SKM-1 (cell line): ENCODE measurements at regions not wholly inside any gene's neighbourhood (a gene's known extent, or its start where the extent isn't known, plus 50 kb on each side); places are given as distances from the start of the nearest gene placed in this dataset.
"Not testable (repeated sequence)": the region's sequence is repeated elsewhere in the genome, so short reads cannot be mapped to it uniquely, and the experiment has no call there.

Source experiments
- DNase-seq: peaks from one replicate; lab custom pipeline; 2025; ENCODE audit not compliant: unreplicated experiment; lab: John Stamatoyannopoulos, UW

DNA sequence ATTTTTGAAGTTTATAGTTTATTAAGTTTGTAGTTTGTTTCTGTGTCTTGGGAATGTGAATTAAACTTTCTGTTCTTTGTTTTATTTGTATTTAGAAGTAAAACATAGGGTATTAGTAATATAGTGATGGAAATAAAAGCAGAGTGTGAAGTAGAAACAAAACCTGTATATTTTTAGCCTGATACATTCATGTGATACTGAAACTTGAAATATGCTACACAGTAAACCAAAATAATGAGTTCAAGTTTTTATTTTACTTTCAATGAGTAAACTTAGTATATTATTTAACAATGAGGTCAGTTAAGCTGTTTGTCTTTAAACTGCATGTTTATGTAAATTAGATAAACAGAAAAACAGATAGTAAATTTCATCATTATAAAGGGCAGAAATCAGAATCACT, 1592.6 kb downstream of the GRIK2 start:
- DNase-seq = no peak

DNA sequence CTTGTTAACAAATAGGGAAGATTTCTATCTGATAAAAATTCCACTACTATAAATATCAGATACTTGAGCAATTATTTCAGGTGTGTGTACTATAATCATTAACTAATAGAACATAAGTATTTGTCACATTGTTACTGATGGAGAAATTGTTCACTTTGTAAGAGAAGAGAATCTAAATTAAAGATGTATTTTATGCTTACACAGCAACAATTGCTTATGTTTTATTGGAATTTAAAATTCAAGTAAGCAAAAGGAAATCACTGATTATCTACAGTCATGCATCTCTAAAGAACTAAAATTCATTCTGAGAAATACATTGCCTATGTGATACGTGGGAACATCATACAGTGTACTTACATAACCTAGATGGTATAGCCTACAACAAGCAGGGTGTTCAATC, 1590.8 kb downstream of the GRIK2 start:
- DNase-seq = no peak

DNA sequence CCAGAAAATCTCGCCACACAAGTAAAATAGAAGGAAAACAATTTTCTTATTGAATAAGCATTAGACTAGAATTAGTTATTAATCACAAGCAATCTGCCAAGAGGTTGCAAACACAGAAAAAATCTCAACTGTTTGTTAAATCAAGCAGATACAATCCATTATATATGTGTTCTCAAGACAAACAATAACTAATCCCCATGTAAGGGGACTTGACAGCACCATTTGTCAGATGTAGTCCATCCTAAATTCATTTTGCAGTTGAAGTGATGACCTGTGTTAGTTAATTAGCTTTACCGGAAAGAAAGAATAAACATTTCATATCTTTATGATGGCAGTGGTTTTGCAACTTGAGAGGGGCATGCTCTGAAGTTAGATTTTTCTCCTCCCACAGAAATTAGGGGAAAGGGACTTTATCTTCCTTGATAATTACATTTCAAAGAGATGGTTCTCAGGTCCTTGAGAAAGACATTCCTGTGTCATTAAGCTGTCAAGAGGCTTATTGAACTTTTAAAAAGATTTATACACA, 1588.0 kb downstream of the GRIK2 start:
- DNase-seq = no peak

DNA sequence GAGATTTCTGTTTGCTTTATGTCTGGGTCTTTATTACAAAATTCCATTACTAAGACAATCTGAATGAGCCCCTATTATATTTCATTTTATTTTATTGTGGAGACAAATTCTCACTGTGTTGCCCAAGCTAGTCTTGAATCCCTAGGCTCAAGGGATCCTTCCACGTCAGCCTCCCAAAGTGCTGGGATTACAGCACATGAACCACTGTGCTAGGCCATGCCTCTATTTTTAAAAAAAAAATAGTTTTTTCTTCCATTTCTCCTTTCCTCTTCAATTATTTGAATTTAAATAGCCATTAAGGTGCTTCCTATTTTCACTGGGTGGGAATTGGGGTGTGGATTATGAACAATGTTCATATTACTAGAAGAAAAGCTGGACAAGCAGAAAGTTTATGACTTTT, 1587.4 kb downstream of the GRIK2 start:
- DNase-seq = no peak

DNA sequence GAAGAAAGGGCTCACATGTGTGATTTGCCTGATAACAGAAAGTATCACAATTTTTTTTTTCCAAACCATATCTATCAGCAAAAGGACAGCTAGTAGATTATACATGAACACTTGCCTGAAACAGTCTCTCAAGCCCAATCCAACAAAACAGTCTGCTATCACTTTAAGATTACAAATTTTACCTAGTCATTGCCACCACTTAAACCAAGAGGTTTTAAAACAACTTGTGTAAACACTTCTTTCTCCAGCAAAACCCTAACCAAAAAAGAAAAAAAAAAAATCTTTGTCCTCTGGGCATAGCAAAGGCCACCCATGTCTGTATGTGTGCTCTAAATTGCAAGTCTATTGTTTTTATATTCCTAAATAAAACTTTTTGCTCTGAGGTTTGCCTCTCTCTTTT, 1568.4 kb downstream of the GRIK2 start:
- no peak for DNase-seq

DNA sequence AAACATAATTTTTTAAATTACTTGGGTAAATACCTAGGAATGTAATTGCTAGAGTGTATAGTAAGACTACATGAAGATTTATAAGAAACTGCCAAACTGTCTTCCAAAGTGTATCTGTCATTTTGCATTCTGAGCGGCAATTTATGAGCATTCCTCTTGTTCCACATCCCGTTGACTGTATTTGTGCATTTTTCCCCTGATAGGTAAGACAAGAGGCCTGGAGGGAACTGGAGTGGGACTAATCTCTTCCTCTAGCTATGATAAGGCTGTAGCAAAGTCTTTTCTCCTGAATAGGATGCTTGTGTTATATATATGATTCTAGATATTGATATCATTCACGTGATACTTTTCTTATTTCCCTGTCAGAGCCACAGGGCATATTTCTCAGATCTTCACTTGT, 1557.5 kb downstream of the GRIK2 start:
- DNase-seq = no peak

DNA sequence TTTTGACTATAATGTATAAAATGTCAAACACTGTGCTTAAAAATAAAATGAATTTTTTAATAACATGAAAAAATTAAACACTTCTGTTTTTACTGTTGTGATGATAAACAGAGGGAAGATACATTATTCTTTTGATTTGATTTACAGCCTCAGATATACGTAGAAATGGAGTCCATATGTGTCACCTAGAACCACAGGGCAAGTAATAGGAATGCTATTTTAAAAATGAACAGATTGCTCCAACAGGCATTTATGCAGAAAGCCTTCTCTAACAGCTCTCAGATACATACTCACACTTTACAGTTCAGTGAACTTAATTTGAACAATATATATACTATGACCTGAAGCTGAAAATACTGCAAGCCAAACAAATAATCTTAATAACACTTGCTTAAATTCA, 1551.0 kb downstream of the GRIK2 start:
- DNase-seq = no peak

DNA sequence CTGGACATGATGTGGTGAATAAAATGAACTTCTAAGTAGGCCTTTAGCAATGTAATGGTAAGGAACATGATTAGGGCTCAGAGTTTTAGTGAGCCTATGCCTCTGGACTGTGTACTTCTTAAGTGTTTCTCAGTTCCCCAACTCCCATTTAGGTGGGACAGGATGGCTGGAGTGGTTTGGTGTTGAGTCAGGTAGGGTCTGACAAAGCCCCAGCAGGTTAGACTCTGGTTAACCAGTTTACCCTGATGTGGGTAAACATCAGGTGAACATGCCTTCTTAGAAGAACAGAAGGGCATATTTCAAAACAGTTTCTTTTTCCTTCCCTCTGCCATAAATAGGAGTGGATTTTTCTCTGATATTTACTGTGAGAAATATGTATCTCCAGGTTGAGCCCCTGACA, 1548.7 kb downstream of the GRIK2 start:
- DNase-seq = no peak

DNA sequence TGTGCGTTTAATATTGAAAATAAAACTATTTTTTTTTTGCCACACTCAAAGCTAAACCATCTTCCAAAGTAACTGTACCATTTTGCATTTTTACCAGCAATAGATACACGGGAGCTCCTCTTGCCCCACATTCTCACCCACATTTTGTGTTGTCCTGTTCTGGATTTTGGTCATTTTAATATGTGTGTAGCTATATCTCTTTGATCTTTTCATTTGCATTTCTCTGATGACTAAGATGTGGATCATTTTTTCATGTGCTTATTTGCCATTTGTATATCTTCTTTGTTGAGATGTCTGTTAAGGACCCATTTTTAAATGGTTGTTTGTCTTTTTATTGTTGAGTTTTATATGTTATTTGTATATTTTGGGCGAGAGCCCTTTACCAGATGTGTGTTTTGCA, 1543.5 kb downstream of the GRIK2 start:
- no peak for DNase-seq

DNA sequence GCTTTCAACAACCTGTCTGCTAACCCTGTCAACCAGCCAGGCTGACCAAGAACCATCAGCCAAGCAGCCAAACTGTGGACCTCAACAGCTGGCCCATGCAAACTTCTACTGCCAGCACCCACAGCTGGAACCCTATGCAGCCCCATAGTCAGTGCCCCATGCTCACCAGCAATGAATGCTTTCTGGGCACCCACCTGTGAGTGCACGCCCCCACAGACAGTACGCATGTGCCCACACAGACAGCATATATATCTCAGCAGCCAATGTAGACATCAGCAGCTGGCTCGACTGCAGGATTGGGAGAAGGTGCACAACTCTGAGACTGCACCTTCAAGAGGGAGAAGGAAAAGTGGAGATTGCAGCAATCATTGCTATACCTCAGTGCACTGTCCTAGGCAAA, 1534.6 kb downstream of the GRIK2 start:
- no peak for DNase-seq

DNA sequence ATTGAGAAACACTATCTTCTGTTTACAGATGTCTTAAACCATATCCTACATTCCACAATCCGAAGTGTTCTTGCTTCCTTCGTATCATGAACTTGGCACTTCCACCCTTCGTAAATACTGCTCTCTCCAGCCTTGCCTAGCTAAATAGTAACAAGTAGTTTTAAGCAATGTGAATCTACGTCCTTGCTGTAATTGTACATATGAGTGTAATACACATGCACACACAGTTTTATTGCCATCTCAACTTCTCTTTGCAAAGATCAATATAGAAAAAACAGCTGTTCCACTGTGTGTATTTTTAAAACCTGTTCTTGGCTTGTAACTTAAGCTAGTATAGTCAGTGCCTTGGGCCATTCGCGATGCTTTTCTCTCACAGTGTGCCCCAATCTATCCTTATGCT, 1524.7 kb downstream of the GRIK2 start:
- DNase-seq = no peak

DNA sequence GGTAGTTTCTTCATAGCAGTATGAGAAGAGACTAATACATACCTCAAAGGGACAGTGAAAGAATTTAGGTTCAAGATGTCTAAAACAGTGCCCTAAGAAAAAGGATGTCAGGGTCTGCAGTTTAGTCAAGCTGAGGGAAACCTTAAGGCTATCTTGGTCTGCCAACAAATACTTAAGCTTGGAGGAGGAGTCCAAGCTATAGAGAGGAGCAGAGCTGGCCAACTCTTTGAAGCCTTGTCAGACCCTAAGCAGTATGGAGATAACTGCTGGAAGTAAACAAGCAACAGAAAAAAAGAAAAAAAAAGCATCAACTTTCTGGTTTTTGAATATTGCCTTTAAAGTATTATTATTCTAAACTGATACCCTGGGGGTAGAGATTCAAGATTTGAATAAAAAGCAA, 1518.1 kb downstream of the GRIK2 start:
- no peak for DNase-seq

DNA sequence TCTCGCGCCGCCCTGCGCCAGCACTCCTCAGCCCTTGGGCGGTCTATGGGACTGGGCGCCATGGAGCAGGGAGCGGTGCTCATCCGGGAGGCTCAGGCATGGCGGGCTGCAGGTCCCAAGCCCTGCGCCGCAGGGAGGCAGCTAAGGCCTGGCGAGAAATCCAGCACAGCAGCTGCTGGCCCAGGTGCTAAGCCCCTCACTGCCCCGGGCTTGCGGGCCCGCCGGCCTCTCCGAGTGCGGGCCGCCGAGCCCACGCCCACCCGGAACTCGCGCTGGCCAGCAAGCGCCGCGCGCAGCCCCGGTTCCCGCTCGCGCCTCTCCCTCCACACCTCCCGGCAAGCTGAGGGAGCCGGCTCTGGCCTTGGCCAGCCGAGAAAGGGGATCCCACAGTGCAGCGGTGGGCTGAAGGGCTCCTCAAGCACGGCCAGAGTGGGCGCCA, 1517.2 kb downstream of the GRIK2 start:
- not testable (repeated sequence) for DNase-seq

DNA sequence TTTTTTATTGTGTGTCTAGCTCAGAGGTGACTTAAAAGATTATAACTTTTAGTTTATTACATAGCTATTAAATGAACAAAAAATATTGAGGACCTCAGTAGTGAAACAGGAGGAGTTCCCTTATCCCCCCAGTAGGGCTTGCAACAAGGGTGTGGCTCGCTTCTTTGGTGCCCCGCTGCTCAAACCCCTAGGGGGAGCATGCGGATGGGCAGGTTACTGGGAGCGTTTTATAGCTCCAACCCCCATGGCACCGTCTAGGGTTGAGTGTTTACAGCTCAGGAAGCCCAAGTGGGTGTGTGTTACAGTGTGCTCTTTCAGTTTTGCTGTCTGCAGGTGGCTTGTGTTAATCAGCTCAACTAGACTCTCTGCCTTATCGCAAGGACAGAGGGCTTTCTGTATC, 1513.7 kb downstream of the GRIK2 start:
- no peak for DNase-seq

DNA sequence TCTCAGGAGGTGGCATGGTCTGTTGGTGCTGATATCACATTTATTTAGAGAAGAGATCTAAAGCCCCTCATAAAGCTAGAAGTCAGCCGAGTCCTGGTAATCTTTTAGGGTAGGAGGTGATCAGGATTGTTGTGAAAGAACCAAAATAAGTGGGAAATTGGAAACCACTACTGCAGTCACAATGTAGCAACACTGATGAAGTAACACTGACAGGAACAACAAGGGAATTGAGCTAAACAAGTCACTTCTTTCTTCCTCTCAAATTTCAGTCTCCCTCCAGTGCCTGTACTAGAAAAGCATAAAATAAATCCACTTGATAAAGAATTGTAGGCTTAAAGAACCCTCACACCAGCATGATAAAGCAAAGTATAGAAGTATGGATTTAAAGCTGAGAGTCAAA, 1509.0 kb downstream of the GRIK2 start:
- peak; percentile 40 for DNase-seq

DNA sequence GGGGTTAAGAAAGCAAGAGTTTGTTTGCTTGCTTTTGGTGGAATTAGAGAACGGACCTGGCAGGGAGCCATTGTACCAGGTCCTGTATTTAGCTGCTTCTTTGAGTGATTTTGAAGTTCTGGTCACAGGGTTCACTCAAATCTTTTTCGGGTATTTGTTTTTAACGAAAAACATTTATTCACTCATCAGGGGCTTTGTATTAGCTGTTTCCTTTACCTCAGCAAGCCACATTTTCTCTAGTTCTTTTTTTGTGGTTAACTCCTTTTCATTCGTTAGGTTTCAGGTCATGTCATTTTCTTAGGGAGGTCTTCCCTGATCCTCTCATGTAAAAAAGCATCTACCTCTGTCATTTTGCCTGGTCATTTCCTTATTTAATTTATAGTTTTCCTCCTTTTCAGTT, 1502.2 kb downstream of the GRIK2 start:
- DNase-seq = no peak

DNA sequence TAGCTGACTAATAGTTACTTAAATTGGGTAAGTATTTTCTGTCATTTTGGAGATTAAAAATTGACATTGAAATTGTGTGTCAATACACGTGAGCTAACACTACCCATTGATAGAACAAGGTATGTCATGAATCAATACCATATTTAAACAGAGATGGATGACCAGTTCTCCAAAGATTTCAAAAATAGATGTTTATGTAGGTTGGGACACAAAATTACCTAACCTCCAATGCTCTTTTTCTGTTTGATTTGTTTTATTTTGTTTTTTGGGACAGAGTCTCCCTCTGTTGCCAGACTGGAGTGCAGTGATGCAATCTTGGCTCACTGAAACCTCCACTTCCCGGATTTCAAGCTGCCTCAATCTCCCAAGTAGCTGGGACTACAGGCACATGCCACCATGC, 1491.7 kb downstream of the GRIK2 start:
- no peak for DNase-seq

DNA sequence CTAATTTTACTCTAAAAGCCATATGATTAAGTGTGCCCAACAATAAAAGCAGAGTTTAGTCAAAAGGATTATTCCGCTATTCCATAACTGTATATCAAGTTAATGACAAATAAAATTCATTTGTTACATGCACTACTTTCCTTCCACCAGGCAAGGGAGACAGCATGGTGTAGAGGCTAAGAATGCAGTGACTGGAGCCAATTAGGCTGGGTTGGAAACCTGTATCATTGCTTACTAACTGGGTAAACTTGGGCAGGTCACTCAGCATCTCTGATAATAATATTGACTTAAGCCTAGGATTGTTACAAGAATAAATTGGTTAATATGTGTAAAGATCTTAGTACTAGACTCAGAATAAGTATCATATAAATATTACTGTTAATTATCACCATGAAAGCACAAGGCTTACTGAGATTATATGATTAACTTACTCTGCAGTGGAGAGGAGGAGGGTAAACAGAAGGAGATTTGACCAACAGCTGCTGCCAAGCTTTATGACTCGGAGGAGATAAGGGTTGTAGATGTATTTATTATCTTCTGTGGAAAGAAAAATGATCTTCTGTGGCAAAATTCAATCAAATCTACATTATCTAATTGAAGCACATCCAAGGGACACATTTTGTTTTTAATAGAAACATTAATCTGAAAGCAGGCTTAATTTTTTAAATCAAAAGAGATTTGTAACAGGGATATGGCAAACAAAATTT, 1459.9 kb downstream of the GRIK2 start:
- DNase-seq = no peak

DNA sequence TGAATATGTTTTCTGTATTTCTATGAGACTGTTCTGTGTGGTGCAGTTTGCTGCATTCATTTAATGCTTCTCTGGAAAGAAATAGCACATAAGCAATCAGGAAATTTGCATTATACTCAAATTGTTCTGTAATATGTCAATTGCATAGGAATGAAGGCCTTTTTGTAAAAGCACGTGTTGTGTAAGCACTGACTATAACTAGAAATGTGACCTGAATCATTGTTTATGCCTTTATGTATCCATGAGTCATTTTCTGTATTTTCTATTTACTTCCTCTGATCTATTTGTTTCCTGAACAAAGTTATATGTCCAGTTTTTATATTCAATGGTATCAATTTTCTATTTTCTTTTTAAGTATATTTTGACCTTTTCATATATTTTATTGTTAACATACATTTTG, 1455.3 kb downstream of the GRIK2 start:
- DNase-seq = no peak

DNA sequence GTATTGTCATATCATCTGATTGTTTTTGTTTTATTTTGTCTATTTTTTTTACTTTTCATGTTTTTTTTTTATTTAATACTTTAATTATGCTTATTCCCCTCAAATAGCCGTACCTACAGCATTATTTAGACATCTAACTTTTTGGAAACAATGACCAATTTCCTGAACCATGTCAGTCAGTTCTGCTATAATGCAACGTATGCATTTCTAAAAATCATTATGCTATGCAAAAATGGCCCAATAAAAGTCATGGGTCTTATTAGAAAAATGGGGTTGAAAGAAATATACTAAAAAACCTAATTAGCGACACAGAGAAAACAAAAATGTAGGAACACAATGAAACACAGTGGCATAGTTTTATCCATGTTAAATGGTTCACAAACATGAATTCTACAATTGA, 1454.7 kb downstream of the GRIK2 start:
- DNase-seq = no peak

DNA sequence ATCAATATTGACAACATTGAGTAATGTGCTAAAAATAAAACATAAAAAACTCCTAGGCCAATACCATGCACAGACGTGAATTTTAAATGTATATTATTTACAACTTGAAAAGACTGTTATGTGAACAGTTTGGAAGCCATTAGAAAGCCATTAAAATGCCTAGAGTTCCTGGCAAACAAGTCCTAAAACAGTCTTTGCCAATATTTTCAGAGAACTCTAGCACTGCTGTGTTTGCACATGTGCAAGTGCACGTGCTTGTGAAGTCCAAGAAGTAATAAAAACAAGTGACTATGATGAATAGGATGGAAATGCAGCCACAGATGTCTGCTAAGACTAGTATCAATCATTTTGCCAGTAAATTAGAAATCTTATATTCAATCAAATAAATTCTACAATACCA, 1447.6 kb downstream of the GRIK2 start:
- no peak for DNase-seq

DNA sequence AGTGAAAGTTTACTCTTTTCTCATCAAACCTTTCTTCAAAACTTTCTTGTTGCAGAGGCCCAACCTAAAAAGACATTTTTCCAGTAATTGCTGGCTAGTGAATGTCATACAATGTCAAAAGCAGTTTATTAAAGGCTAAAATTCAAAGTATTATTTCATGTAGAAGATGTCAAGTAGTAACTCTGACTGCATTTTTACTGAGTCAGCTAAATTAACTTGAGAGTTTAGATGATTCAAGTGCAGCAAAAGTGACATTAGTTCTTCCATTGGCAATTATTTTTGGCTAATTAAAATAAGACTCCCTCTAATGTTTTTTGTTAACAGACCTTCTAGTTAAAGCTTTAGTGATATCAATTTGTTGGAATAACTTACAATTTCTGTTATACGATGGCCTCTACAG, 1438.5 kb downstream of the GRIK2 start:
- DNase-seq = no peak

DNA sequence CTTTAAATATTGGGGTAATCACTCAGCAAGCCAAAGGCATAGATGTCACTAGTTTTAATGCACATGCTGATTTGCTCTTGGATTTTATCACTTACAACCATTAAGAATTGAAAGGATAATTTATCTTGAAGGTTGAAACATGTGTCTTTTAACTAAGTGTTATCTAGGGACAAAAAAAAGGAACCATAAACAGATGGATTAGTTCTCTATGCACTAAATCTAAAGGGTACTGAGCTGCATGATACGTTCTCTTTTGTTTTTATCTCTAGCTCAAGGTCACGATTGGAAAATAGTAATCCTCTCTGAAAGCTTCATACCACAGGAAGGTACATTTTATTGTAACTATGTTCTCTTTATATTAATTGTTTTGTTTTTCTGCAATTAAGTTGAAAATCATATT, 1426.6 kb downstream of the GRIK2 start:
- no peak for DNase-seq
